Adrenal gland (tissue), 5 donors: ENCODE measurements at regions not wholly inside any gene's neighbourhood (a gene's known extent, or its start where the extent isn't known, plus 50 kb on each side); places are given as distances from the start of the nearest gene placed in this dataset.

Experiments used
- POLR2A ChIP-seq, 2 donors: fragments of 450-650 bp; IDR thresholded peaks; one replicate each; pipeline ENCODE4 v1.6.1; 2017; ENCODE audit warnings: antibody characterized with exemption in 2 of 2, mild to moderate bottlenecking in 2 of 2, moderate library complexity in 1 of 2
- TF ChIP-seq, protein P1 (sequence below), 6 experiments: fragments of 450-650 bp in 4 of 6; fragments of 200-600 bp in 2 of 6; sonication (generic) in 1 of 6; IDR thresholded peaks; 1 replicate in 5 of 6; 2 replicates in 1 of 6; pipeline versions ENCODE4 v1.5.1 to v1.8.0; 2016 to 2021; ENCODE audit warnings: antibody characterized with exemption in 6 of 6, mild to moderate bottlenecking in 2 of 6, moderate library complexity in 1 of 6
- donor health status: DM: no; HTN: no; CAD: no.

DNA sequence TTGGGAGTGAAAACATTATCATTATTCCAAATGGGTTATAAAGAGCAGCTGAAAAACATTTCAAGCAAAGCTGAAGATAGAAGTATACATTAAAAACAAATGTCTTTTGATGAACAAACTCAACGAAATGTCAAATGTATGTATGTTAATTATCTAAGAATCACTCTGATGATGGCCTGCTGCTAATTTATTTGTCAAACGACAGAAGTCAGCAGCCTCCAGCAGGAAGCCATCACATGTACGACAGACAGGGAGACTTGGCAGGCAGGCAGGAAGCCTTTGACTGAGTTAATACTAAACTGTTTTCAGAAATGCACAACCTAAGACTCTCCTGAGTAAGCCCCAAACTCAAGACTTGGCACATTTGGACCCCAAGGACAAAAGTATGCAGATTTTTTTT lies 491.1 kb downstream of the ZNF385D start:
- TF ChIP-seq, protein P1, sequence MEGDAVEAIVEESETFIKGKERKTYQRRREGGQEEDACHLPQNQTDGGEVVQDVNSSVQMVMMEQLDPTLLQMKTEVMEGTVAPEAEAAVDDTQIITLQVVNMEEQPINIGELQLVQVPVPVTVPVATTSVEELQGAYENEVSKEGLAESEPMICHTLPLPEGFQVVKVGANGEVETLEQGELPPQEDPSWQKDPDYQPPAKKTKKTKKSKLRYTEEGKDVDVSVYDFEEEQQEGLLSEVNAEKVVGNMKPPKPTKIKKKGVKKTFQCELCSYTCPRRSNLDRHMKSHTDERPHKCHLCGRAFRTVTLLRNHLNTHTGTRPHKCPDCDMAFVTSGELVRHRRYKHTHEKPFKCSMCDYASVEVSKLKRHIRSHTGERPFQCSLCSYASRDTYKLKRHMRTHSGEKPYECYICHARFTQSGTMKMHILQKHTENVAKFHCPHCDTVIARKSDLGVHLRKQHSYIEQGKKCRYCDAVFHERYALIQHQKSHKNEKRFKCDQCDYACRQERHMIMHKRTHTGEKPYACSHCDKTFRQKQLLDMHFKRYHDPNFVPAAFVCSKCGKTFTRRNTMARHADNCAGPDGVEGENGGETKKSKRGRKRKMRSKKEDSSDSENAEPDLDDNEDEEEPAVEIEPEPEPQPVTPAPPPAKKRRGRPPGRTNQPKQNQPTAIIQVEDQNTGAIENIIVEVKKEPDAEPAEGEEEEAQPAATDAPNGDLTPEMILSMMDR (IDR thresholded peaks at IDR 0.05) = no peak
- no peak for TF ChIP-seq POLR2A (IDR thresholded peaks at IDR 0.05)
